Caco-2 (cell line): ENCODE measurements at regions not wholly inside any gene's neighbourhood (a gene's known extent, or its start where the extent isn't known, plus 50 kb on each side); places are given as distances from the start of the nearest gene placed in this dataset.

Source experiments
- BruUV-seq: library from RNA; stranded (reverse); fragments of 400-500 nt; replicated peaks from 2 replicates; lab custom pipeline; 2021; lab: Mats Ljungman, UMichigan
- CTCF ChIA-PET: fragments of 300-600 bp; sonication (Branson Sonifier 250); formaldehyde crosslinking; loops from one replicate; lab custom pipeline; 2022; ENCODE audit warnings: antibody characterized with exemption; lab: Charles Lee
- POLR2A ChIA-PET: fragments of 300-600 bp; sonication (Branson Sonifier 250); formaldehyde crosslinking; loops from one replicate; lab custom pipeline; 2022; ENCODE audit warnings: antibody characterized with exemption; lab: Charles Lee
- DNase-seq, 2 experiments: peaks; one replicate each; pipeline versions ENCODE4 v3.0.0 to v3.0.0-alpha.2; 2020 to 2022
- H3K27me3 ChIP-seq: replicated peaks from 2 replicates; pipeline ENCODE4 v1.6.0; 2011; ENCODE audit warnings: low read length; ENCODE audit not compliant: control insufficient read depth, insufficient read depth
- H3K36me3 ChIP-seq: 2 replicates; pipeline ENCODE4 v1.5.1; 2011; ENCODE audit warnings: low read length; ENCODE audit not compliant: control insufficient read depth, insufficient read depth
- H3K4me1 ChIP-seq: fragments of 250-450 bp; sonication (Bioruptor Pico); 2 replicates; pipeline ENCODE4 v1.5.1; 2020; ENCODE audit warnings: mild to moderate bottlenecking
- H3K4me3 ChIP-seq: 2 replicates; pipeline ENCODE4 v1.5.1; 2011; ENCODE audit warnings: low read depth, mild to moderate bottlenecking, control low read depth, low read length
- H3K9me3 ChIP-seq: fragments of 250-450 bp; sonication (Bioruptor Pico); 2 replicates; pipeline ENCODE4 v1.5.1; 2020; ENCODE audit warnings: mild to moderate bottlenecking, moderate library complexity
- H3K27ac Mint-ChIP-seq: one replicate; pipeline ENCODE4 v1.8.0; 2022; ENCODE audit warnings: mixed read lengths; ENCODE audit not compliant: unreplicated experiment
- H3K27me3 Mint-ChIP-seq: one replicate; pipeline ENCODE4 v1.8.0; 2022; ENCODE audit warnings: mixed read lengths; ENCODE audit not compliant: insufficient read depth, unreplicated experiment
- H3K36me3 Mint-ChIP-seq: one replicate; pipeline ENCODE4 v1.8.0; 2022; ENCODE audit warnings: mild to moderate bottlenecking, mixed read lengths; ENCODE audit not compliant: insufficient read depth, unreplicated experiment
- H3K4me1 Mint-ChIP-seq: one replicate; pipeline ENCODE4 v1.8.0; 2022; ENCODE audit warnings: low read depth, mixed read lengths; ENCODE audit not compliant: unreplicated experiment
- H3K4me3 Mint-ChIP-seq: one replicate; pipeline ENCODE4 v1.8.0; 2022; ENCODE audit warnings: mild to moderate bottlenecking, moderate library complexity, mixed read lengths; ENCODE audit not compliant: unreplicated experiment
- H3K9me3 Mint-ChIP-seq: one replicate; pipeline ENCODE4 v1.8.0; 2022; ENCODE audit warnings: mixed read lengths; ENCODE audit not compliant: unreplicated experiment
- intact Hi-C: fragments of 100-400 bp; cut with micrococcal nuclease; formaldehyde crosslinking; loops from one replicate; pipeline ENCODE4 v1.10.0; 2022; ENCODE audit not compliant: unreplicated experiment
- TF ChIP-seq, protein P1 (sequence below), 2 experiments: fragments of 200-600 bp in 1 of 2; IDR thresholded peaks; 1 replicate in 1 of 2; 2 replicates in 1 of 2; pipeline versions ENCODE4 v1.5.1 to v1.8.0; 2011 to 2022; ENCODE audit warnings: antibody characterized with exemption in 1 of 2, control low read depth in 1 of 2, inconsistent platforms in 1 of 2, low read depth in 1 of 2, low read length in 1 of 2, mild to moderate bottlenecking in 1 of 2, moderate library complexity in 1 of 2; ENCODE audit not compliant: insufficient read depth in 1 of 2, severe bottlenecking in 1 of 2, unreplicated experiment in 1 of 2

DNA sequence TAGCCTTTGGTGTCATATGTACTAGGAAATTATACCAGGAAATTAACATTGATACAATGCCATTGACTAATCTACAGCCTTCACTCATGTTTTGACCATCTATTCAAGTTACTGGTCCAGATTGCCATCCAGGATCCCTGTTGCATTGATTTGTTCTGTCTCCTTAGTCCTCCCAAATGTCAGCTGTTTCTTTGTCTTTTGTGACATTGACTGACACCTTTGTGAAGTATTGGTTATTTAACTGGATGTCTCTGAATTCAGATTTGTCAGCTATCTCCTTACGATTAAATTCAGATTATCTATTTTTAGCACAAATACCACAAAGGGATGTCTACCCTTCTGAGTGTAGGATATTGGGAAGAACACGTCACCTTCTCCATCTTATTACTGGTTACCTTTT is 73.7 kb upstream of the CTNND2 start:
- Mint-ChIP-seq H3K27ac (no peak overlapping the region), H3K36me3 (no peaks in the 10 kb centered on the region), H3K4me3 (no peak overlapping the region), H3K27me3 (no peaks in the 10 kb centered on the region), H3K4me1 (no peaks in the 10 kb centered on the region), H3K9me3 (no peaks in the 10 kb centered on the region)
- Histone ChIP-seq H3K36me3 (no peaks in the 10 kb centered on the region), H3K27me3 (no peaks in the 10 kb centered on the region), H3K4me1 (no peaks in the 10 kb centered on the region), H3K4me3 (no peak overlapping the region), H3K9me3 (no peaks in the 10 kb centered on the region)
- intact Hi-C loops = no loop called here
- no peak for DNase-seq
- CTCF ChIA-PET = no interaction called here
- TF ChIP-seq, protein P1, sequence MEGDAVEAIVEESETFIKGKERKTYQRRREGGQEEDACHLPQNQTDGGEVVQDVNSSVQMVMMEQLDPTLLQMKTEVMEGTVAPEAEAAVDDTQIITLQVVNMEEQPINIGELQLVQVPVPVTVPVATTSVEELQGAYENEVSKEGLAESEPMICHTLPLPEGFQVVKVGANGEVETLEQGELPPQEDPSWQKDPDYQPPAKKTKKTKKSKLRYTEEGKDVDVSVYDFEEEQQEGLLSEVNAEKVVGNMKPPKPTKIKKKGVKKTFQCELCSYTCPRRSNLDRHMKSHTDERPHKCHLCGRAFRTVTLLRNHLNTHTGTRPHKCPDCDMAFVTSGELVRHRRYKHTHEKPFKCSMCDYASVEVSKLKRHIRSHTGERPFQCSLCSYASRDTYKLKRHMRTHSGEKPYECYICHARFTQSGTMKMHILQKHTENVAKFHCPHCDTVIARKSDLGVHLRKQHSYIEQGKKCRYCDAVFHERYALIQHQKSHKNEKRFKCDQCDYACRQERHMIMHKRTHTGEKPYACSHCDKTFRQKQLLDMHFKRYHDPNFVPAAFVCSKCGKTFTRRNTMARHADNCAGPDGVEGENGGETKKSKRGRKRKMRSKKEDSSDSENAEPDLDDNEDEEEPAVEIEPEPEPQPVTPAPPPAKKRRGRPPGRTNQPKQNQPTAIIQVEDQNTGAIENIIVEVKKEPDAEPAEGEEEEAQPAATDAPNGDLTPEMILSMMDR (IDR thresholded peaks at IDR 0.05; ENCODE audit: insufficient read depth in 1 of 2, low read depth in 1 of 2, low read length in 1 of 2, severe bottlenecking in 1 of 2, unreplicated experiment in 1 of 2) = no peak
- POLR2A ChIA-PET = no interaction called here
- no TSS peak for BruUV-seq

GRCh38 chr5:11973469-11973868 is 69.2 kb upstream of the CTNND2 start:
- no TSS peak for BruUV-seq
- H3K36me3 Mint-ChIP-seq = no peaks in the 10 kb centered on the region
- intact Hi-C loops = no loop called here
- H3K9me3 Mint-ChIP-seq = no peaks in the 10 kb centered on the region
- no peaks in the 10 kb centered on the region for H3K27me3 Mint-ChIP-seq
- H3K4me3 Mint-ChIP-seq = no peak overlapping the region
- Histone ChIP-seq H3K4me3 (no peak overlapping the region), H3K9me3 (no peaks in the 10 kb centered on the region), H3K36me3 (no peaks in the 10 kb centered on the region), H3K4me1 (no peaks in the 10 kb centered on the region), H3K27me3 (no peaks in the 10 kb centered on the region)
- no peaks in the 10 kb centered on the region for H3K4me1 Mint-ChIP-seq
- DNase-seq = no peak
- H3K27ac Mint-ChIP-seq = no peak overlapping the region
- POLR2A ChIA-PET = no interaction called here
- CTCF ChIA-PET = no interaction called here
- TF ChIP-seq, protein P1 (IDR thresholded peaks at IDR 0.05; ENCODE audit: insufficient read depth in 1 of 2, low read depth in 1 of 2, low read length in 1 of 2, severe bottlenecking in 1 of 2, unreplicated experiment in 1 of 2) = no peak

DNA sequence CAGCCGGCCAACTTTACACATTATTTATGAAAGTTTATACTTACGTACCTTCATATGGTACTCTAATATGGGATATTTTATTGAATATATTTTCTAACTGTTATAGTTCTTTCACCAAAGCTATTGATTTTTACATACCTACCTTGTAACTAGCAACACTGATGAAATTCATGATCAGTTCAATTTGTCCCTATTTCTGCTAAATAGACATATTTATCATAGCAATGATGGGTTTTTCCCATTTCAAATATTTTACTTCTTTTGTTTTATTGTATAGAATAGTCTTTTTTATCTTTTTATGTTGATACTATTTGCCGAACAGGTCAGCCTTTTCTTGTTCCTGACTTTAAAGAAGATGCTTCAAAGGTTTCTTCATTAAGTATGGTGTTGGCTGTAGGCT is 59.0 kb upstream of the CTNND2 start:
- Mint-ChIP-seq H3K27ac (no peak overlapping the region), H3K4me3 (no peak overlapping the region), H3K27me3 (peaks cover 4% of the 10 kb centered on the region), H3K4me1 (no peaks in the 10 kb centered on the region), H3K36me3 (no peaks in the 10 kb centered on the region), H3K9me3 (no peaks in the 10 kb centered on the region)
- ChIA-PET CTCF (no interaction called here), POLR2A (no interaction called here)
- H3K4me3 ChIP-seq = no peak overlapping the region
- intact Hi-C loops = no loop called here
- TF ChIP-seq, protein P1 (IDR thresholded peaks at IDR 0.05; ENCODE audit: insufficient read depth in 1 of 2, low read depth in 1 of 2, low read length in 1 of 2, severe bottlenecking in 1 of 2, unreplicated experiment in 1 of 2) = no peak
- no peaks in the 10 kb centered on the region for H3K9me3 ChIP-seq
- H3K36me3 ChIP-seq = no peaks in the 10 kb centered on the region
- no peak for DNase-seq
- BruUV-seq = no TSS peak
- no peaks in the 10 kb centered on the region for H3K4me1 ChIP-seq
- no peaks in the 10 kb centered on the region for H3K27me3 ChIP-seq
